ENCODE measurements at regions not wholly inside any gene's neighbourhood (a gene's known extent, or its start where the extent isn't known, plus 50 kb on each side); places are given as distances from the start of the nearest gene placed in this dataset.

- ChIA-PET CTCF (interaction anchor here (4.6 kb wide), 1 partner anchor 12 kb away, joined by 34 read pairs; no protein-coding TSS in a partner anchor), POLR2A (no interaction called here)
- no peak overlapping the region for H3K4me3 ChIP-seq (ENCODE audit: low read depth, low read length)
- no peak for DNase-seq (ENCODE audit: low read depth)
- H3K27me3 ChIP-seq (ENCODE audit: control insufficient read depth, insufficient read depth, low read length): no peaks in the 10 kb centered on the region
- TF ChIP-seq CTCF (IDR thresholded peaks at IDR 0.05; ENCODE audit: insufficient read depth, low read depth, low read length): no peak
- H3K36me3 ChIP-seq (ENCODE audit: control insufficient read depth, insufficient read depth, low read length): no peaks in the 10 kb centered on the region
Observed at GRCh38 chr10:118470470-118470869, 125.0 kb downstream of the PRLHR start.

- Histone ChIP-seq H3K27me3 (ENCODE audit: control insufficient read depth, insufficient read depth, low read length) (no peaks in the 10 kb centered on the region), H3K4me3 (ENCODE audit: low read depth, low read length) (no peak overlapping the region), H3K36me3 (ENCODE audit: control insufficient read depth, insufficient read depth, low read length) (no peaks in the 10 kb centered on the region)
- DNase-seq (ENCODE audit: low read depth): no peak
- TF ChIP-seq CTCF (IDR thresholded peaks at IDR 0.05; ENCODE audit: insufficient read depth, low read depth, low read length): no peak
- POLR2A ChIA-PET: no interaction called here
- CTCF ChIA-PET: no interaction called here
Observed at GRCh38 chr10:118467200-118467599, 125.1 kb upstream of the FAM204A start.

GRCh38 chr10:118465300-118465874, 123.3 kb upstream of the FAM204A start:
- no peak for TF ChIP-seq CTCF (IDR thresholded peaks at IDR 0.05; ENCODE audit: insufficient read depth, low read depth, low read length)
- ChIA-PET POLR2A (no interaction called here), CTCF (no interaction called here)
- Histone ChIP-seq H3K36me3 (ENCODE audit: control insufficient read depth, insufficient read depth, low read length) (no peaks in the 10 kb centered on the region), H3K4me3 (ENCODE audit: low read depth, low read length) (no peak overlapping the region), H3K27me3 (ENCODE audit: control insufficient read depth, insufficient read depth, low read length) (no peaks in the 10 kb centered on the region)
- no peak for DNase-seq (ENCODE audit: low read depth)

- ChIA-PET POLR2A (no interaction called here), CTCF (no interaction called here)
- DNase-seq (ENCODE audit: low read depth): no peak
- no peak for TF ChIP-seq CTCF (IDR thresholded peaks at IDR 0.05; ENCODE audit: insufficient read depth, low read depth, low read length)
- Histone ChIP-seq H3K4me3 (ENCODE audit: low read depth, low read length) (no peak overlapping the region), H3K36me3 (ENCODE audit: control insufficient read depth, insufficient read depth, low read length) (no peaks in the 10 kb centered on the region), H3K27me3 (ENCODE audit: control insufficient read depth, insufficient read depth, low read length) (no peaks in the 10 kb centered on the region)
Observed at GRCh38 chr10:118463740-118464139, 121.6 kb upstream of the FAM204A start.

GRCh38 chr10:118462401-118462800, 120.3 kb upstream of the FAM204A start:
- no peak overlapping the region for H3K4me3 ChIP-seq (ENCODE audit: low read depth, low read length)
- ChIA-PET POLR2A (no interaction called here), CTCF (interaction anchor here (0.9 kb wide), 1 partner anchor 9 kb away, joined by 4 read pairs; no protein-coding TSS in a partner anchor)
- no peaks in the 10 kb centered on the region for H3K36me3 ChIP-seq (ENCODE audit: control insufficient read depth, insufficient read depth, low read length)
- TF ChIP-seq CTCF (IDR thresholded peaks at IDR 0.05; ENCODE audit: insufficient read depth, low read depth, low read length): no peak
- DNase-seq (ENCODE audit: low read depth): no peak
- no peaks in the 10 kb centered on the region for H3K27me3 ChIP-seq (ENCODE audit: control insufficient read depth, insufficient read depth, low read length)
